Vagina (tissue), 2 donors: ENCODE measurements at regions not wholly inside any gene's neighbourhood (a gene's known extent, or its start where the extent isn't known, plus 50 kb on each side); places are given as distances from the start of the nearest gene placed in this dataset.

ENCODE experiments used
- POLR2A ChIP-seq, 2 donors: fragments of 450-650 bp; IDR thresholded peaks; one replicate each; pipeline ENCODE4 v1.6.1; 2017; ENCODE audit warnings: antibody characterized with exemption in 2 of 2, mild to moderate bottlenecking in 2 of 2, moderate library complexity in 2 of 2
- POLR2AphosphoS5 ChIP-seq, 2 donors: sonication (generic); formaldehyde crosslinking; IDR thresholded peaks; one replicate each; pipeline ENCODE4 v1.9.0; 2017; ENCODE audit warnings: antibody characterized with exemption in 2 of 2, mild to moderate bottlenecking in 2 of 2, low read depth in 1 of 2; ENCODE audit not compliant: insufficient read depth in 1 of 2
- TF ChIP-seq, protein P1 (sequence below), 3 experiments: fragments of 450-650 bp in 2 of 3; fragments of 200-600 bp in 1 of 3; sonication (generic) in 1 of 3; IDR thresholded peaks; one replicate each; pipeline ENCODE4 v1.5.1; 2017 to 2019; ENCODE audit warnings: antibody characterized with exemption in 3 of 3, mild to moderate bottlenecking in 2 of 3, moderate library complexity in 2 of 3

DNA sequence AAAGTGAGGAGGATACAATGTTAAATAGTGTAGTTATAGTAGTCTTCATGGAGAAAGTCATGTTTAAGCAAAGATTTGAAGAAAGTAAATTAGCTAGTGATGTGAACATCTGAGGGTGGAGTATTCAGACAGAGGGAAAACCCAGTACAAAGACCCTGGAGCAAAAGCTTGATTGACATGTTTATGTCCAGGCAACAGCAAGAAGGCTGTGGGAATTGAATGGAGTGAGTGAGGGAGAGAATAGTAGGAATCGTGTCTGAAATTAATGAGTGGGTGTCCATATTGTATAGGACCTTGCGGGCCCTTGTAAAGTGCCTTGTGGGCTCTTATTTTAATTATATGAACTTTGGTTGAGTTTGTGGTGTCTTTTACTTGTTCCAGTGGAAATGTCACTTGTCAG lies 424.1 kb upstream of the KIRREL3 start:
- TF ChIP-seq POLR2A (IDR thresholded peaks at IDR 0.05) (no peak), POLR2AphosphoS5 (IDR thresholded peaks at IDR 0.05; ENCODE audit: insufficient read depth in 1 of 2, low read depth in 1 of 2) (no peak)
- TF ChIP-seq, protein P1, sequence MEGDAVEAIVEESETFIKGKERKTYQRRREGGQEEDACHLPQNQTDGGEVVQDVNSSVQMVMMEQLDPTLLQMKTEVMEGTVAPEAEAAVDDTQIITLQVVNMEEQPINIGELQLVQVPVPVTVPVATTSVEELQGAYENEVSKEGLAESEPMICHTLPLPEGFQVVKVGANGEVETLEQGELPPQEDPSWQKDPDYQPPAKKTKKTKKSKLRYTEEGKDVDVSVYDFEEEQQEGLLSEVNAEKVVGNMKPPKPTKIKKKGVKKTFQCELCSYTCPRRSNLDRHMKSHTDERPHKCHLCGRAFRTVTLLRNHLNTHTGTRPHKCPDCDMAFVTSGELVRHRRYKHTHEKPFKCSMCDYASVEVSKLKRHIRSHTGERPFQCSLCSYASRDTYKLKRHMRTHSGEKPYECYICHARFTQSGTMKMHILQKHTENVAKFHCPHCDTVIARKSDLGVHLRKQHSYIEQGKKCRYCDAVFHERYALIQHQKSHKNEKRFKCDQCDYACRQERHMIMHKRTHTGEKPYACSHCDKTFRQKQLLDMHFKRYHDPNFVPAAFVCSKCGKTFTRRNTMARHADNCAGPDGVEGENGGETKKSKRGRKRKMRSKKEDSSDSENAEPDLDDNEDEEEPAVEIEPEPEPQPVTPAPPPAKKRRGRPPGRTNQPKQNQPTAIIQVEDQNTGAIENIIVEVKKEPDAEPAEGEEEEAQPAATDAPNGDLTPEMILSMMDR (IDR thresholded peaks at IDR 0.05), result no peak
